C1 segment of cervical spinal cord (tissue), 14 donors: ENCODE measurements at regions not wholly inside any gene's neighbourhood (a gene's known extent, or its start where the extent isn't known, plus 50 kb on each side); places are given as distances from the start of the nearest gene placed in this dataset.

Experiments used
- DNase-seq, 14 donors: peaks; one replicate each; lab custom pipeline; 2025; lab: John Stamatoyannopoulos, UW

GRCh38 chr10:61188691-61189090 lies 244.7 kb upstream of the RHOBTB1 start:
- DNase-seq: no peak

- no peak for DNase-seq
Measured at GRCh38 chr10:61188101-61188500, 244.1 kb upstream of the RHOBTB1 start.

GRCh38 chr10:61187601-61188000 lies 243.6 kb upstream of the RHOBTB1 start:
- no peak for DNase-seq

GRCh38 chr10:61186408-61186807 lies 242.4 kb upstream of the RHOBTB1 start:
- no peak for DNase-seq

GRCh38 chr10:61184429-61184828 lies 240.4 kb upstream of the RHOBTB1 start:
- DNase-seq: no peak

GRCh38 chr10:61183967-61184366 lies 240.0 kb upstream of the RHOBTB1 start:
- DNase-seq: no peak

GRCh38 chr10:61181832-61182231 lies 237.8 kb upstream of the RHOBTB1 start:
- DNase-seq: no peak

- DNase-seq: no peak
Measured at GRCh38 chr10:61179771-61180170, 235.8 kb upstream of the RHOBTB1 start.

- DNase-seq: no peak
Measured at GRCh38 chr10:61176424-61176823, 232.4 kb upstream of the RHOBTB1 start.

GRCh38 chr10:61175316-61175715 lies 231.3 kb upstream of the RHOBTB1 start:
- DNase-seq: no peak

GRCh38 chr10:61173450-61173849 lies 229.5 kb upstream of the RHOBTB1 start:
- no peak for DNase-seq

- no peak for DNase-seq
Measured at GRCh38 chr10:61172182-61172926, 228.4 kb upstream of the RHOBTB1 start.

- no peak for DNase-seq
Measured at GRCh38 chr10:61170594-61170993, 226.6 kb upstream of the RHOBTB1 start.

GRCh38 chr10:61169294-61169693 lies 225.3 kb upstream of the RHOBTB1 start:
- peak in 1 of 14 donors; percentile 56 for DNase-seq

- DNase-seq: no peak
Measured at GRCh38 chr10:61166489-61166888, 222.5 kb upstream of the RHOBTB1 start.

GRCh38 chr10:61166065-61166464 lies 222.1 kb upstream of the RHOBTB1 start:
- no peak for DNase-seq

GRCh38 chr10:61164458-61165160 lies 220.6 kb upstream of the RHOBTB1 start:
- no peak for DNase-seq

- no peak for DNase-seq
Measured at GRCh38 chr10:61163403-61163802, 219.4 kb upstream of the RHOBTB1 start.

GRCh38 chr10:61160253-61160652 lies 216.3 kb upstream of the RHOBTB1 start:
- DNase-seq: no peak

GRCh38 chr10:61159253-61159652 lies 215.3 kb upstream of the RHOBTB1 start:
- no peak for DNase-seq

GRCh38 chr10:61157182-61157581 lies 213.2 kb upstream of the RHOBTB1 start:
- DNase-seq: no peak

GRCh38 chr10:61153771-61154170 lies 209.8 kb upstream of the RHOBTB1 start:
- no peak for DNase-seq

- no peak for DNase-seq
Measured at GRCh38 chr10:61151059-61151458, 207.1 kb upstream of the RHOBTB1 start.
